GM12878 (cell line): ENCODE measurements at regions not wholly inside any gene's neighbourhood (a gene's known extent, or its start where the extent isn't known, plus 50 kb on each side); places are given as distances from the start of the nearest gene placed in this dataset.

Source experiments
- ATAC-seq: fragments of 200-7000 bp; cut with Tn5 transposase; 3 replicates; pipeline ENCODE4 v1.9.1; 2020; ENCODE audit warnings: mild to moderate bottlenecking, moderate library complexity
- BruUV-seq: library from RNA; stranded (reverse); fragments of 400-500 nt; replicated peaks from 2 replicates; lab custom pipeline; 2021; lab: Mats Ljungman, UMichigan
- CTCF ChIA-PET: fragments of 300-600 bp; sonication (Branson Sonifier 250); formaldehyde crosslinking; extraction: SDS; loops from one replicate; lab custom pipeline; 2021; ENCODE audit warnings: inconsistent platforms; lab: Yijun Ruan, JAX
- POLR2A ChIA-PET: fragments of 350-600 bp; formaldehyde crosslinking; extraction: SDS; loops from one replicate; lab custom pipeline; 2021; ENCODE audit warnings: inconsistent platforms; lab: Charles Lee
- RAD21 ChIA-PET: fragments of 300-600 bp; sonication (Branson Sonifier 250); formaldehyde crosslinking; loops from one replicate; lab custom pipeline; 2023; ENCODE audit warnings: antibody characterized with exemption; ENCODE audit not compliant: unreplicated experiment; lab: Charles Lee
- SMC1A ChIA-PET: fragments of 300-600 bp; sonication (Branson Sonifier 250); formaldehyde crosslinking; loops from one replicate; lab custom pipeline; 2023; ENCODE audit not compliant: unreplicated experiment, uncharacterized antibody; lab: Charles Lee
- DNase-seq: peaks from one replicate; pipeline ENCODE4 v3.0.0-alpha.2; 2011; ENCODE audit warnings: low read depth, low spot score
- FAIRE-seq: peaks from 3 replicates; lab custom pipeline; 2011; peaks lifted over from hg19 to GRCh38; lab: Jason Lieb, UNC
- H2AFZ ChIP-seq: 2 replicates; pipeline ENCODE4 v1.6.0; 2011; ENCODE audit warnings: low read depth, low read length, control low read depth; ENCODE audit not compliant: control insufficient read depth
- H3K27ac ChIP-seq: 2 replicates; pipeline ENCODE4 v1.5.1; 2011; ENCODE audit warnings: control low read depth; ENCODE audit not compliant: control insufficient read depth, insufficient read depth
- H3K27me3 ChIP-seq, 2 experiments: replicated peaks in 1 of 2; 2 replicates each; pipeline versions ENCODE4 v1.6.0 to v1.6.1; 2011; ENCODE audit warnings: low read length in 1 of 2; ENCODE audit not compliant: control insufficient read depth in 2 of 2, insufficient read depth in 2 of 2
- H3K36me3 ChIP-seq, 2 experiments: 2 replicates each; pipeline ENCODE4 v1.5.1; 2011; ENCODE audit warnings: low read length in 1 of 2; ENCODE audit not compliant: control insufficient read depth in 2 of 2, insufficient read depth in 2 of 2
- H3K4me1 ChIP-seq: 2 replicates; pipeline ENCODE4 v1.6.1; 2011; ENCODE audit warnings: mild to moderate bottlenecking, low read length, moderate library complexity, mixed read lengths; ENCODE audit not compliant: control insufficient read depth, insufficient read depth
- H3K4me2 ChIP-seq: 2 replicates; pipeline ENCODE4 v1.6.0; 2011; ENCODE audit warnings: control low read depth; ENCODE audit not compliant: control insufficient read depth, insufficient read depth
- H3K4me3 ChIP-seq: fragments of 200-600 bp; sonication (generic); 2 replicates; pipeline ENCODE4 v1.5.1; 2016
- H3K79me2 ChIP-seq: 2 replicates; pipeline ENCODE4 v1.6.0; 2011; ENCODE audit warnings: low read length; ENCODE audit not compliant: control insufficient read depth, insufficient read depth
- H3K9ac ChIP-seq: 2 replicates; pipeline ENCODE4 v1.8.0; 2011; ENCODE audit warnings: low read length, control low read depth, mixed read lengths; ENCODE audit not compliant: control insufficient read depth, insufficient read depth
- H3K9me3 ChIP-seq: replicated peaks from 3 replicates; pipeline ENCODE4 v1.5.1; 2011; ENCODE audit warnings: mild to moderate bottlenecking, low read length; ENCODE audit not compliant: control insufficient read depth, insufficient read depth
- H4K20me1 ChIP-seq: 2 replicates; pipeline ENCODE4 v1.6.0; 2011; ENCODE audit not compliant: control insufficient read depth, insufficient read depth
- BHLHE40 ChIP-seq, 2 experiments: fragments of 450-650 bp in 1 of 2; IDR thresholded peaks; 2 replicates each; pipeline ENCODE4 v1.6.1; 2011 to 2017; ENCODE audit warnings: low read depth in 2 of 2, borderline replicate concordance in 1 of 2, improper control_type of control experiment in 1 of 2, low read length in 1 of 2, mild to moderate bottlenecking in 1 of 2
- MEF2A ChIP-seq: IDR thresholded peaks from 2 replicates; pipeline ENCODE4 v1.6.1; 2011; ENCODE audit warnings: low read depth, mild to moderate bottlenecking, low read length, moderate library complexity; ENCODE audit not compliant: insufficient read depth
- NR2C2 ChIP-seq: IDR thresholded peaks from 2 replicates; pipeline ENCODE4 v1.6.1; 2011; ENCODE audit warnings: borderline replicate concordance, low read depth; ENCODE audit not compliant: control insufficient read depth, insufficient read length
- POLR2AphosphoS5 ChIP-seq: IDR thresholded peaks from 2 replicates; pipeline ENCODE4 v1.6.1; 2011; ENCODE audit warnings: mild to moderate bottlenecking, low read length, inconsistent platforms
- RAD21 ChIP-seq: IDR thresholded peaks from 2 replicates; pipeline ENCODE4 v1.6.1; 2011; ENCODE audit warnings: mild to moderate bottlenecking, low read depth, low read length, moderate library complexity; ENCODE audit not compliant: insufficient read depth
- SIX5 ChIP-seq: IDR thresholded peaks from 2 replicates; pipeline ENCODE4 v1.6.1; 2011; ENCODE audit warnings: mild to moderate bottlenecking, low read depth, low read length, moderate library complexity; ENCODE audit not compliant: severe bottlenecking
- STAT1 ChIP-seq: fragments of 450-650 bp; conservative IDR thresholded peaks from 2 replicates; pipeline ENCODE4 v1.6.1; 2014; ENCODE audit warnings: antibody characterized with exemption, mild to moderate bottlenecking
- WRNIP1 ChIP-seq: IDR thresholded peaks from 2 replicates; pipeline ENCODE4 v1.6.1; 2011; ENCODE audit warnings: low read depth, low read length, improper control_type of control experiment, borderline replicate concordance
- WGBS: methylation state at CpG from one replicate; pipeline ENCODE4 v1.1.6; 2016; ENCODE audit warnings: low lambda C conversion rate; ENCODE audit not compliant: insufficient replicate concordance, insufficient coverage; ENCODE audit errors: missing lambda C conversion rate; 5-methylcytosine and 5-hydroxymethylcytosine counted together
- in situ Hi-C: fragments of 300-500 bp; cut with MboI; formaldehyde crosslinking; loops from 9 replicates; pipeline ENCODE4 v1.14.3; 2018; ENCODE audit warnings: mixed read lengths
- intact Hi-C: fragments of 100-400 bp; cut with micrococcal nuclease; formaldehyde crosslinking; loops from one replicate; pipeline ENCODE4 v1.14.2; 2022; ENCODE audit not compliant: unreplicated experiment
- TF ChIP-seq, protein P1 (sequence below): fragments of 450-650 bp; IDR thresholded peaks from 2 replicates; pipeline ENCODE4 v1.6.1; 2017; ENCODE audit warnings: low read depth, mild to moderate bottlenecking, moderate library complexity
- TF ChIP-seq, protein P2 (sequence below): fragments of 450-650 bp; IDR thresholded peaks from 2 replicates; pipeline ENCODE4 v1.6.1; 2017; ENCODE audit warnings: antibody characterized with exemption, mild to moderate bottlenecking, moderate library complexity
- TF ChIP-seq, protein P3 (sequence below): IDR thresholded peaks from 2 replicates; pipeline ENCODE4 v1.6.1; 2011; ENCODE audit warnings: low read depth, low read length, improper control_type of control experiment, borderline replicate concordance

DNA sequence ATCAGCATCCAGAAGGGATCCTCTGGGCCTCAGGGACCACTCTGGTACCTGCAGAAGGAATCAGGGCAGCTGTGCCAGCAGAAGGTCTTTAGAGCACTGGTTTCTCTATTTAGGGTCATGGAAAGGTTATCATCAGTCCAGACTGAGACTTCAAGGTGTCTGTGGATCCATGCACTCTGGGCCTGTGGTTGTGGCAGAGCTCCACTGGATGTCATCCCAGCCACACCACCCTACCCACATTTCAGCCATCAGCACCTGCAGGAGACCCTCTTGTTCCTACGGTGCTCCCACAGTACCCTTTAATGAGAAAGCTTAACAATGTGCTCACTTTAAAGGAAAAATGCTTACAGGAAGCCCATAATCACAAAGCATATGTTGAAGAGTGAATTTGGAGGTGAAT, 603.4 kb upstream of the CCDC54 start:
- Histone ChIP-seq H3K9me3 (no peaks in the 10 kb centered on the region), H3K4me1 (no peaks in the 10 kb centered on the region), H2AFZ (no peak overlapping the region), H3K4me2 (no peak overlapping the region), H3K27ac (no peak overlapping the region), H4K20me1 (no peaks in the 10 kb centered on the region), H3K4me3 (no peak overlapping the region), H3K36me3 (no peaks in the 10 kb centered on the region), H3K9ac (no peak overlapping the region), H3K79me2 (no peaks in the 10 kb centered on the region), H3K27me3 (no peaks in the 10 kb centered on the region)
- ChIA-PET CTCF (no interaction called here), POLR2A (no interaction called here), SMC1A (no interaction called here), RAD21 (no interaction called here)
- FAIRE-seq (no peak), ATAC-seq (no peak), DNase-seq (no peak)
- BruUV-seq, result no TSS peak
- TF ChIP-seq MEF2A (no peak), WRNIP1 (no peak), BHLHE40 (IDR thresholded peaks at IDR 0.05; ENCODE audit: borderline replicate concordance in 1 of 2, low read depth in 2 of 2, low read length in 1 of 2) (no peak), STAT1 (no peak), POLR2AphosphoS5 (no peak), SIX5 (no peak), NR2C2 (no peak), RAD21 (no peak)
- TF ChIP-seq, protein P1, sequence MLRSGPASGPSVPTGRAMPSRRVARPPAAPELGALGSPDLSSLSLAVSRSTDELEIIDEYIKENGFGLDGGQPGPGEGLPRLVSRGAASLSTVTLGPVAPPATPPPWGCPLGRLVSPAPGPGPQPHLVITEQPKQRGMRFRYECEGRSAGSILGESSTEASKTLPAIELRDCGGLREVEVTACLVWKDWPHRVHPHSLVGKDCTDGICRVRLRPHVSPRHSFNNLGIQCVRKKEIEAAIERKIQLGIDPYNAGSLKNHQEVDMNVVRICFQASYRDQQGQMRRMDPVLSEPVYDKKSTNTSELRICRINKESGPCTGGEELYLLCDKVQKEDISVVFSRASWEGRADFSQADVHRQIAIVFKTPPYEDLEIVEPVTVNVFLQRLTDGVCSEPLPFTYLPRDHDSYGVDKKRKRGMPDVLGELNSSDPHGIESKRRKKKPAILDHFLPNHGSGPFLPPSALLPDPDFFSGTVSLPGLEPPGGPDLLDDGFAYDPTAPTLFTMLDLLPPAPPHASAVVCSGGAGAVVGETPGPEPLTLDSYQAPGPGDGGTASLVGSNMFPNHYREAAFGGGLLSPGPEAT, result no peak
- TF ChIP-seq, protein P2, sequence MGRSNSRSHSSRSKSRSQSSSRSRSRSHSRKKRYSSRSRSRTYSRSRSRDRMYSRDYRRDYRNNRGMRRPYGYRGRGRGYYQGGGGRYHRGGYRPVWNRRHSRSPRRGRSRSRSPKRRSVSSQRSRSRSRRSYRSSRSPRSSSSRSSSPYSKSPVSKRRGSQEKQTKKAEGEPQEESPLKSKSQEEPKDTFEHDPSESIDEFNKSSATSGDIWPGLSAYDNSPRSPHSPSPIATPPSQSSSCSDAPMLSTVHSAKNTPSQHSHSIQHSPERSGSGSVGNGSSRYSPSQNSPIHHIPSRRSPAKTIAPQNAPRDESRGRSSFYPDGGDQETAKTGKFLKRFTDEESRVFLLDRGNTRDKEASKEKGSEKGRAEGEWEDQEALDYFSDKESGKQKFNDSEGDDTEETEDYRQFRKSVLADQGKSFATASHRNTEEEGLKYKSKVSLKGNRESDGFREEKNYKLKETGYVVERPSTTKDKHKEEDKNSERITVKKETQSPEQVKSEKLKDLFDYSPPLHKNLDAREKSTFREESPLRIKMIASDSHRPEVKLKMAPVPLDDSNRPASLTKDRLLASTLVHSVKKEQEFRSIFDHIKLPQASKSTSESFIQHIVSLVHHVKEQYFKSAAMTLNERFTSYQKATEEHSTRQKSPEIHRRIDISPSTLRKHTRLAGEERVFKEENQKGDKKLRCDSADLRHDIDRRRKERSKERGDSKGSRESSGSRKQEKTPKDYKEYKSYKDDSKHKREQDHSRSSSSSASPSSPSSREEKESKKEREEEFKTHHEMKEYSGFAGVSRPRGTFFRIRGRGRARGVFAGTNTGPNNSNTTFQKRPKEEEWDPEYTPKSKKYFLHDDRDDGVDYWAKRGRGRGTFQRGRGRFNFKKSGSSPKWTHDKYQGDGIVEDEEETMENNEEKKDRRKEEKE, result no peak
- TF ChIP-seq, protein P3, sequence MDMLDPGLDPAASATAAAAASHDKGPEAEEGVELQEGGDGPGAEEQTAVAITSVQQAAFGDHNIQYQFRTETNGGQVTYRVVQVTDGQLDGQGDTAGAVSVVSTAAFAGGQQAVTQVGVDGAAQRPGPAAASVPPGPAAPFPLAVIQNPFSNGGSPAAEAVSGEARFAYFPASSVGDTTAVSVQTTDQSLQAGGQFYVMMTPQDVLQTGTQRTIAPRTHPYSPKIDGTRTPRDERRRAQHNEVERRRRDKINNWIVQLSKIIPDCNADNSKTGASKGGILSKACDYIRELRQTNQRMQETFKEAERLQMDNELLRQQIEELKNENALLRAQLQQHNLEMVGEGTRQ, result no peak
- intact Hi-C loops, result no loop called here
- in situ Hi-C loops, result no loop called here
- WGBS, result 0% methylated on average over 1 of the region's 1 CpG
